HG03565 (cell line): ENCODE measurements at regions not wholly inside any gene's neighbourhood (a gene's known extent, or its start where the extent isn't known, plus 50 kb on each side); places are given as distances from the start of the nearest gene placed in this dataset.
"Not testable (repeated sequence)": the region's sequence is repeated elsewhere in the genome, so short reads cannot be mapped to it uniquely, and the experiment has no call there.

Experiments
- ATAC-seq: cut with Tn5 transposase; IDR thresholded peaks from one replicate; pipeline ENCODE4 v1.9.1; 2021; ENCODE audit warnings: mild to moderate bottlenecking, moderate library complexity; ENCODE audit not compliant: unreplicated experiment

GRCh38 chr2:57126410-57126809 is 920.2 kb upstream of the VRK2 start:
- no peak for ATAC-seq

- no peak for ATAC-seq
These were observed 907.4 kb upstream of the VRK2 start for GRCh38 chr2:57139179-57139578.

GRCh38 chr2:57141269-57141668 is 905.3 kb upstream of the VRK2 start:
- ATAC-seq, result no peak

DNA sequence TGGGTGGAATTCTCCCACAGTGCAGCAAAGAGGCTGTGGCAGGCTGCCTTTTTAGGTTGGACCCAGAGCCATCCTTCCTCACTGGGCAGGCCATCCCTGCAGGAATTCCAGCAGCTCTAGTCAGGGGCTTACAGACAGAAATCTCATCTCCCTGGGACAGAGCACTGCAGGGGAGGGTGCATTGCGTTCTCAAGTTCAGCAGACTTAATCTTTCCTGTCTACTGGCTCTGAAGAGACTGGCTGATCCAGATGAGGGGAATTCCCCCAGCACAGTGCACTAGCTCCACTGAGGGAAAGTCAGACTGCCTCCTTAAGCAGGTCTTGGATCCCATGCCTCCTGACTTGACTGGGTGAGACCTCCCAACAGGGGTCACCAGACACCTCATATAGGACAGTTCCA is 899.7 kb upstream of the VRK2 start:
- no peak for ATAC-seq

DNA sequence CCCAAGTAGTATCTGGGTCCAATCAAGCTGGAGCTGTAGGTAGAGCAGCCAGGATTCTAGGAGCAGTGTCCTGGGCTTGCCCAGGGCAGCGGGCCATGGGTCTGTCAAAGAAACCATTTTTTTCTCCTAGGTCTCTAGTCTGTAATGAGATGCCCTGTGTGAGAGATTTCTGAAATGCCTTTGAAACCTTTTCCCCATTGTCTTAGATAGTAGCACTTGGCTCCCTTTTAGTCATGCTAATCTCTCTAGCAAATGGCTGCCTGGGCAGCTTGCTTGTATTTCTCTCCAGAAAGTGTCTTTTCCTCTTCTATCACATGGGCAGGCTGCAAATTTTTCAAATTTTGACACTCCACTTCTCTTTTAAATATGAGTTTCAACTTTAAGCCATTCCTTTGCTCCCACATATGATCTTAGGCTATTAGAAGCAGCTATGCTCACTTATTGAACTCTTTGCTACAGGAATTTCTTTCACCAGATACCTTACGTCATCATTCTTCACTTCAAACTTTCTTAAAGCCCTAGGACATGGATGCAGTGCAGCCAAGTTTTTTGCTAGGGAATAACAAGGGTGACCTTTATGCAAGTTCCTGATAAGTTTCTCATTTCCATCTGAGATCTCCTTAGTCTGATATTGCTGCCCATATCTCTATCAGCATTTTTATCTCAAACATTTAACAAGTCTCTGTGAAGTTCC is 890.2 kb upstream of the VRK2 start:
- no peak for ATAC-seq

- ATAC-seq, result no peak
These were observed 885.6 kb upstream of the VRK2 start for GRCh38 chr2:57160976-57161375.

DNA sequence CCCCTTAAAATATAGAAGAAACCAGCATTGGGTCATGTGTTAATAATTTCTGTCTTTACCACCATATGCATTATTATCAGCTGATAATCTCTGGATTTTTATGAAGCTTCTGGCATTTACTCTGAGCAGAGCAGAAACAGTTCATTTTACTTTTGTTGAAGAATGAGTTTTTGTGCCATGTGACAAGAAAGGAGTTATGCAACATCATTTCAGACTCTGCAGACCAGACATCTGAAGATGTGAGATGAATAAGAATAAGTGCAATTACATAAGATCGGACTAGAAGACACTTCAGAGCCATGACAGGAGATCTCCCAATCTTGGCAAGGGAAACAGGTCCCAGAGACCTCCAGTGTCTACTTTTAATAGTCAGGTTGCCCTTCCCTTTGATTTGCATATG is 869.4 kb upstream of the VRK2 start:
- no peak for ATAC-seq

- peak; percentile 39 for ATAC-seq
These were observed 866.5 kb upstream of the VRK2 start for GRCh38 chr2:57180042-57180567.

DNA sequence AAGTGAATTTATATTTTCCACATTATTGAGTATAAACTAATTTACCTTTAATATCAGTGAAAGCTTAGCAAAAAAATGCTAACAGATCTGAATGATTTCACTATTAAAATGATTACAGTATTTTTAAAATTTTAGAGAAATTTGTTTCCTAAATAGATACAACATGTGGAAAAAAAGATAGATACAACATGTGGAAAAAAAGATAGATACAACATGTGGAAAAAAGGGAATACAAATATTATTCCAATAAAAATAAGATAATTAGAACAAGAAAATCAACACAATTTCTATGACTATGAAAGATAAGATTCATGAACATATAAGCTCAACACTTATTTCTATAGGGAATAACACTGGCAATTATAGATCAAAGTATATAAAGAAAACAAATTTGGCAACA is 865.9 kb upstream of the VRK2 start:
- no peak for ATAC-seq

DNA sequence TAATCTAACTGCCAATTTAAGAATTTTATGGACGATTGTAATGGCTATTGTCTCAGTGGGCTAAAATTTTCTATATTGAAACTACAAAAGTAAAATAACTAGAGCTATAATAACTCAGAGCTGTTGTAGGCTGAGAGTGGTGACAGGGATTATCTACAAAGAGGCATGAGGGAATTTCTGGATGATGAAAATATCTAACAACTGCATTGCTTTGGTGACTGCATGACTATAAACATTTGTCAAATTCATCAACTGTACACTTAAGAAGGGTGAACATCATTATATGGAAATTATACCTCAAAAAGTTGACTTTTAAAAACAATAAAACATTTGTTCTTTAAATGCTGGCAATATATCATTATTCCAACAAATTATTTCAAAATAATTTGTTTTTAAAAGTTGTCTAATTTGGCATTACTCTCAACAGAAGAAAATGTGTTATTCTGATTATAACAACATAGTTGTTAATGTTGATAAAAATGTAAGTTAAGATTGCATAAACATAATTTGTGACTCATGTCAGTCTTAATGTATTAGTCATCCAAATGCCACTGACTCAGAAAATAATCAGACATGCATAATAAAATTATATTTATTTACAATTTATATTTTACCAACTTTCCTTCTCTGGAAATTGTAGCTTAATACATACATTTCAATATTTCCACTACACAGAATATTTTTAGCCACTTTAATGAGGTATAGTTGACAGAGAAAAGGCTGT is 865.1 kb upstream of the VRK2 start:
- no peak for ATAC-seq

DNA sequence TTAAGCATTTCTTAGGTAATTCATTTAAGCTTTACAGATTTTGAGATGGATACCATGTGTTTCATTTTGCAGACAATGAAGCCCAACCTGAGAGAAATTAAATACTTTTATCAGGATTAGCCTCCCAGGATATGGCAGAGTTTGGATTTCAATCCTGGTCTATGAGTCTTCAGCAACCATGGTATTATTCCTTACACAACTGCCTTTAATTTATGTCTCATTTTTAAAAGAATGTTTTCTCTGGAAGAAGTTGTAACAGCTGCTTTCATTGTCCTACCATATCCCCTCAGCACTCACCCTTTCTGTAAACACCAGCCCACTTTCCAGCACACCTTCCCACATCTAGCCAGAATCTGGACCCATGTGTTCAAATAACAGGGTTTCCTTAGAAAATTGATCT is 863.7 kb upstream of the VRK2 start:
- no peak for ATAC-seq

GRCh38 chr2:57185568-57185967 is 861.0 kb upstream of the VRK2 start:
- no peak for ATAC-seq

- ATAC-seq, result no peak
These were observed 856.6 kb upstream of the VRK2 start for GRCh38 chr2:57190007-57190406.

GRCh38 chr2:57199663-57200062 is 846.9 kb upstream of the VRK2 start:
- no peak for ATAC-seq

DNA sequence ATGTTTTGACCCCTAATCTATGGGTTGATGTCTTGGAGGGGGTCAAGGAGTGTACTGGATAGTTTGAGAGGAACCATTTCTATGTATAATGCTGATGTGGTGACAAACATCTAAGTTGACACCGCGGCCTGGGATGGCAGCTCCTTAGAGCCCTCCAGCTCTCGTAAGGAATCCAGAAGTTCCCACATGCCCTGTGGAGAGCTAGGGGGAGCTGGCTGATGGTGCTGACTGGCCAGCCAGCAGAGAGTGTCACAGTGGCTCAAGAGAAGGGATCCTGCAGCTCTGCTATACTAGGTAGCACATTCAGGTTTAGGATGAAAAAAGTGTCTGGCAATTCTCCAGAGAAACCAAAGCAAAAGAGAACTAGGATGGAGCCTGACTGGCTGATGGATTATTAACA is 842.2 kb upstream of the VRK2 start:
- ATAC-seq, result no peak

GRCh38 chr2:57205241-57205640 is 841.4 kb upstream of the VRK2 start:
- no peak for ATAC-seq

DNA sequence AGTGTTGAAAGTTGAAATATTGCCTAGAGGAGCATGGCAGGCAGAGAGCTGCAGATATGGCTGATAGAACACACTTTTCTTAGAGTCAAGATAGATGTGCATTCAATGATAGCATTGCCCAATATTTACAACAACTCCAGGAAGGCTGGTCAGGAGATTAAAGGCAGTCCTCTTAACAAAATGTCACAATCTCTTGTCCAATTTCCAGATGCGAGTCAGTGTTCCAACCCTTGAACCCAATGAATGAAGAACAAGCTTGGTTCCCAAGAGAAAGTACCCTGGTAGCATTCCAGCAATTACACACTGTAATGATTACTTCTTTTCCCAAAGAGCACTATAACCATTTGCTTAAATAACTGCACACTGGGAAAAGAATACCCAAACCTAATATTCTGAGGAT is 839.4 kb upstream of the VRK2 start:
- ATAC-seq, result no peak

DNA sequence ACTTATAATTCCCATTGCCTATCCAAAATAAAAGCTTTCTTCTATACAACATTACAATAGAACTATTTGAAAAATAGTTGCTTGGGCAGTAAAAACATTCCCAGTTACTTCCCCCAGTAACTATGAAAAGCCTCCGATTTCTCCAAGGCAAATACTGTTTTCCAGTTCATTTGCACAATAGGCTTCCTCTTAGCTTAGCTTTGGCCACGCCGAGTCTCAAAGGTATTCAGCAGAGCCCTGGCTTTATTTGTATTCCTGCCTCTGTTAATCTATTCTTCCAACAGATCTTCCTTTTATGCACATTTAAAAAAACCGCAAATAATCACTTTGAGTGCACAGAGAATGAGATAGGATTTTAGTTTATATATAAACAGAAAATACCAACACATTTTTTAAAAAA is 836.8 kb upstream of the VRK2 start:
- no peak for ATAC-seq

DNA sequence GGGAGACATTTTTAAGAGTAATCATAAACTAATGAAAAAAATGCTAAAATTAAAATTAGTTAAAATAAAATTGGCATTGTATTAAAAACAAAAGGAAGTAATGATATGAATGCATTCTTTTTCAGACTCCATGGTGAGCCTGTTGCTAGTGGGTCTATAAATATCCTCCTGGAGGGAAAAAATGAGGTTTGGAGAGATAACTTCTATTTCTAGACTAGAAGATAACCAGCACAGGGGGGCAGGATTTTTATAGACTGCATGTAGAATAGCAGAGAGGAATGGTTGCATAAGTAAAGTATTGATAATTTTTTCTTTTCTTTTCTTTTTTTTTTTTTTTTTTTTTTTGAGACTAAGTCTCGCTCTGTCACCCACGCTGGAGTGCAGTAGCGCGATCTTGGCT is 835.8 kb upstream of the VRK2 start:
- ATAC-seq, result no peak

DNA sequence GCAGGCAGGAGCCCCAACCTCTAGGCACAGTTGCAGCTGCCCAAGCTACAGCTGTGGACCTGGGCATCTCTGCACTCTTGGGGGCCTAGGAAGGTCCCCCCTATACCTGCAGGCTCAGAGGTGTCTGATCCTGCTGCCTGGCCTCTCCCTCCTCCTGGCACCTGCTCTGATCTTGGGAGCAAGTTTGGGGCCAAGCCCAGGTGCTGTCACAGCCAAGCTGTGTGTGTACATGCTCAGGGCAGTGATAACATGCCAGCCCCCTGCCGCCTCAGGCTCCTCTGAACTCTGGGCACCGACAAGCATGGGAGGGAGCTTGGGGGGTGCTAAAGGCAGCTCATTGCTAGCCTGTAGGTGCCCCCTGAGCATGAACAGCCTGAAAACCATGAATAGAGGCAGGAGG is 829.6 kb upstream of the VRK2 start:
- no peak for ATAC-seq

GRCh38 chr2:57218206-57218605 is 828.4 kb upstream of the VRK2 start:
- no peak for ATAC-seq

- not testable (repeated sequence) for ATAC-seq
These were observed 816.9 kb upstream of the VRK2 start for GRCh38 chr2:57229706-57230105.
